HEK293T (cell line): ENCODE measurements at regions not wholly inside any gene's neighbourhood (a gene's known extent, or its start where the extent isn't known, plus 50 kb on each side); places are given as distances from the start of the nearest gene placed in this dataset.

Source experiments
- BHLHE40 ChIP-seq: fragments of 450-650 bp; IDR thresholded peaks from 2 replicates; pipeline ENCODE4 v1.6.1; 2016; ENCODE audit warnings: mild to moderate bottlenecking, moderate library complexity, borderline replicate concordance
- CTBP1 ChIP-seq: fragments of 450-650 bp; IDR thresholded peaks from 2 replicates; pipeline ENCODE4 v1.6.1; 2016; ENCODE audit warnings: borderline replicate concordance
- ELF4 ChIP-seq: fragments of 450-650 bp; IDR thresholded peaks from 2 replicates; pipeline ENCODE4 v1.6.1; 2017; ENCODE audit warnings: antibody characterized with exemption
- FOXA1 ChIP-seq: fragments of 450-650 bp; IDR thresholded peaks from 2 replicates; pipeline ENCODE4 v1.6.1; 2016; ENCODE audit warnings: mild to moderate bottlenecking
- FOXK2 ChIP-seq: fragments of 450-650 bp; IDR thresholded peaks from 2 replicates; pipeline ENCODE4 v1.6.1; 2016; ENCODE audit warnings: mild to moderate bottlenecking
- FOXM1 ChIP-seq: fragments of 450-650 bp; IDR thresholded peaks from 2 replicates; pipeline ENCODE4 v1.6.1; 2017; ENCODE audit warnings: mild to moderate bottlenecking, borderline replicate concordance
- L3MBTL2 ChIP-seq: fragments of 450-650 bp; conservative IDR thresholded peaks from 2 replicates; pipeline ENCODE4 v1.6.1; 2016; ENCODE audit warnings: mild to moderate bottlenecking
- LEF1 ChIP-seq: fragments of 450-650 bp; IDR thresholded peaks from 2 replicates; pipeline ENCODE4 v1.6.1; 2017; ENCODE audit warnings: mild to moderate bottlenecking, borderline replicate concordance
- NFRKB ChIP-seq: fragments of 450-650 bp; IDR thresholded peaks from 2 replicates; pipeline ENCODE4 v1.6.1; 2016; ENCODE audit warnings: mild to moderate bottlenecking, moderate library complexity
- PKNOX1 ChIP-seq: fragments of 450-650 bp; IDR thresholded peaks from 2 replicates; pipeline ENCODE4 v1.6.1; 2016
- TARDBP ChIP-seq: fragments of 450-650 bp; IDR thresholded peaks from 2 replicates; pipeline ENCODE4 v1.6.1; 2016

DNA sequence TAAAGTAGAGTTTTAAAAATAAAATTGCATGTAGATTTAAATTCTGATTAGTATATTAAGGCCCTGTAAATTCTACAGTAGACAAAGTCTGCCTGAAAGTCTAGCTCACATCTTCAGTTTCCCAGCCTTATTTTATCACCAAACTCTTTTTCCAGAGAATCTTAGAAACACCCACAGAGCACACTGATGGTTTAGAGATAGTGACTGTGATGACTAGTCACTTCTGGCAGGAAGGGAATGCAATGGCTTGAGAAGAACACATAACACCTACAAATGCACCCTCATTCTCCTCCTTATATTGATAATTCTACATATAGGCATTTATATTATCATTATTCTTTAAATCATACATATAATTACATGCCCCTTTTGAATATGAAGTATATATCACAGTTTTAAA is 232.9 kb downstream of the ARAP2 start:
- TF ChIP-seq LEF1 (no peak), FOXK2 (no peak), ELF4 (no peak), NFRKB (no peak), FOXM1 (no peak), L3MBTL2 (no peak), TARDBP (no peak), BHLHE40 (no peak), FOXA1 (no peak), CTBP1 (no peak), PKNOX1 (no peak)
